ENCODE measurements at regions not wholly inside any gene's neighbourhood (a gene's known extent, or its start where the extent isn't known, plus 50 kb on each side); places are given as distances from the start of the nearest gene placed in this dataset.
"Not testable (repeated sequence)": the region's sequence is repeated elsewhere in the genome, so short reads cannot be mapped to it uniquely, and the experiment has no call there.

DNA sequence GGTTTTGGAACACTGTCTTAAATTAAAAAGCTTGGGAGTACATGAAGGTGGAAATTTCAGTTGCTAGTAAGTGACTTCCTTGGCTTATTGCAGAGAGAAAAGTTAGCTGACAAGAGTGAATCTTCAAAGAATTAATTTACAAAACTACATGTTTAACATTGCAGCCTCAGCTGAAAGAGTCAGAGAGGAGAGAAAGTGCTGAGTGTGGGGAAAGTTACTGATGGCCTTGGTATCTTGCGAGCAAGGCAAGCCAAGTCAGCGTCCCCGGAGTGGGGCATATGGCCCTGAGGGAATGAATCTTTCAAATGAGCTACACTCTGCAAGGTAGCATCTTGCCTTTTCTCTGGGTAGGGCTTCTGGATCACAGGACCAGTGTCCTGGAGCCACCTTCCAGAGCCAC, 131.3 kb downstream of the LPIN1 start:
- DNase-seq: no peak

- DNase-seq: not testable (repeated sequence)
These were observed 138.8 kb downstream of the LPIN1 start for GRCh38 chr2:11885253-11885652.

- not testable (repeated sequence) for DNase-seq
These were observed 140.5 kb downstream of the LPIN1 start for GRCh38 chr2:11886899-11887298.

DNA sequence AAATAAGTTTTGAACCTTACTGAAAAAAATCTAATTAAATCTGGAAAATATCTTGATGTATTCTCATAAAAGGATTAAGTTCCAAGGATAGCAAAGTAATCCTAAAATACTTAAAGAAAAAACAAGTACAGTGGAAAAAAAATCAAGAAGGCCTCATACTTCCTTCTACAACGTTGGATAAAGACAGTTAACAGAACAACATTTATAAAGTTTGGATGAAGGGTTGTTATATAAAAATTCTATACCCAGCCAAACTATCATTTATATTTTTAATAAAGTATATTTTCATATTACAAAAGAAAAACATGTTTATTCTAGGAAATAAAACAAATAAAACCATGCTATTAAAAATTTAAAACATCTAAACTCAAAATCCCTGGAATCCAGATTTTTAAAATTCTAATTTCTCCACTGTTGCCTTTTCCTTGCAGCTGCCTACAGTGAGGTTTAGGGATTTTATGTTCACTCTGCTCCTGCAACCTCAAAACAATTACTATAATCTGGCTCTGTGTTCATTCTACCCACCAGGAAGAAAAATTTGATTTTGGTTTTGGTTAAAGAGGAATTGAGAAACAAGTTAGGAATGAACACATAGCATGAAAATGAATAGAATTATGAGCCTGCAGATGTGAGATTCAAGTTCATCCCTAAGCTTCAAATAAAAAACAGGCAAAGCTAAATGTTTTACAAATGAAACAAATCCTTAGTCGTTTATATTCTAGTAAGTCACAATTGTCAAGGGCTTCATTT, 142.8 kb downstream of the LPIN1 start:
- no peak for DNase-seq

DNA sequence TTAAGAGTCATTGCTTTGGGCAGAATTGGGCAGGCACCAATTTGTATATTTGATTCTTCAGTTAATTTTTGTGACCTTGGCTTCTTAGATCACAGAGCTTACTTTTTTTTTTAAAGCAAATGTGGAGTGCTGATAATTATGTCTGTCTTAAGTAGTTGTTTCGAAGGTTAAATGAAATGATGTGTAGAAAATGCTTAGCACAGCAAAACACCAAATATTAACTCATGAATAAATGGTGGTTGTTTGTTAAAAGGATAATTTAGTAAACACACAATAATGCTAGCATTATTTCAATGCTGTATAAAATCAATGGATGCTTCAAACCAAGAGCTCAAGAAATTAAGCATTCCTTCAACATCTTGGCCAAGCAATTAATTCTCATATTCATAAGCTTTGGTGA, 143.4 kb downstream of the LPIN1 start:
- DNase-seq: no peak

DNA sequence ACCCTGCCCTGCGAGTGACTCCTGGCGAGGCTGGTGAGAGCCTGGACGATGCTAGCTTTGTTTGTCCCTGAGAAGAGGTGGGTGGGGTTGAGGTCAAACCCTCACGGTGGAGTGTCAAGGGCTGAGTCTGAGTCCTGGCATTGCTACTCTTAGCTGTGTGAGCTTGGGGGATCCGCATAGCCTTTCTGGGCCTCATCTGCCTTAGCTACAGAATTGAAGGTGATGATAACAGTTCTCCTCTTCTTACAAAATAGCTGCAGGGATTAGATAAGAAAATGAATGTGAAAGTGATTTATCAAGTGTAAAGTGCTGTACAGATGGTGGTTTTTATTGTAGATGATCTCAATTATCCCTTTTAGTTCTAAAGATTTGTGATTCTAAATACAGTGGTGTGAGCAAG, 144.6 kb downstream of the LPIN1 start:
- no peak for DNase-seq

DNA sequence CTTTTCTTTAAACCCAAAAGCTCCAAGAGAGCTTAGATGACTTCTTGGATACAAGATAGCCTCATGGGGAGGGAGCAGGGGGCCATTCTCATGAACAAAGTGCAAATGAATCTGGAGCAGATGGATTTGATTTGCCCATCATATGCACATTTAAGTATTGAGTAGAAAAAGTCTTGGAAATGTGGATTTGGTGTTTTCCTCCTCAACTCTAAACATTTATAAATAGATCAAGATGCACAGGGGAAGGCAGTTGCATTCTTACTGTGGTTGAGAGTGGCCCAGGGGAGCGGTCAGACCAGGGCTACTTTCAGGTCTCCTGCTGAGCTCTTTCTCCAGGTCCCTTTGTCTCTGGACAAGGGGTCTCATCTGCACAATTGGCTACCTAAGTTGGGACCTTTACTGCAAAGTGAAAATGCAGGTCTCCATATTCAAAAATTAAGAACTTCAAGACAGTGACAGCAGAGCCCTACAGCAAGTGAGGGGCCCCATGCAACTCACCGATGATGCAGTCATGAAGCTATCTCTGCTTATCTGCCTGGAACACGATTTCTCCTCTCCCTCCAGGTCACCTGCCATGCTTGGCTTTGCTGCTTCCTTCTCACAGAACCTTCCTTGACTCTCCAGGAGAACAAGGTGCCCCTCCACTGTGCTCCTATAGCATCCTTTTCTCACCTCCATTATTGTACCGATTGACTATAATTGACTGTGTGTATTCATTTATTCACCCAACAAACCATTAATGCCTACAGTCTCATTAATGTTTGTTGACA, 145.4 kb downstream of the LPIN1 start:
- no peak for DNase-seq

GRCh38 chr2:11896386-11896785, 150.0 kb downstream of the LPIN1 start:
- DNase-seq: no peak

DNA sequence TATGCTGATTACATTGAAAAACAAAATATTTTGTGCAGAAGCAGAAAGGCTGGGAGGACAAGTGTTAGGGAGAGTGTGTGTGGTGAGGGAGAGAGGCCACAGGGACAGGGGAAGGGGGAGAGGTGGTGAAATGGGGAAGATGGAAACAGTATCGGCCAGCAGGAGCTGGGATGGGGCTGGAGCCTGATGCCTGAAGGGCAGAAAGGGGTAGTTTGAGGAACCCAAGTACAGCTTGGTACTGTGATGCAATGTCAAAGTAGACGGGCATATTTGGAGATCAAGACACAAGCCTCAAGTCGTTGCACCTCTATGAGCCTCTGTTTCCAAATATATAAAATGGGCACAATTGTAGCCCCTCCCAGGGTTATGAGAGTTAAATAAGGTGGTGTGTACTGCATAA, 152.1 kb downstream of the LPIN1 start:
- DNase-seq: no peak

DNA sequence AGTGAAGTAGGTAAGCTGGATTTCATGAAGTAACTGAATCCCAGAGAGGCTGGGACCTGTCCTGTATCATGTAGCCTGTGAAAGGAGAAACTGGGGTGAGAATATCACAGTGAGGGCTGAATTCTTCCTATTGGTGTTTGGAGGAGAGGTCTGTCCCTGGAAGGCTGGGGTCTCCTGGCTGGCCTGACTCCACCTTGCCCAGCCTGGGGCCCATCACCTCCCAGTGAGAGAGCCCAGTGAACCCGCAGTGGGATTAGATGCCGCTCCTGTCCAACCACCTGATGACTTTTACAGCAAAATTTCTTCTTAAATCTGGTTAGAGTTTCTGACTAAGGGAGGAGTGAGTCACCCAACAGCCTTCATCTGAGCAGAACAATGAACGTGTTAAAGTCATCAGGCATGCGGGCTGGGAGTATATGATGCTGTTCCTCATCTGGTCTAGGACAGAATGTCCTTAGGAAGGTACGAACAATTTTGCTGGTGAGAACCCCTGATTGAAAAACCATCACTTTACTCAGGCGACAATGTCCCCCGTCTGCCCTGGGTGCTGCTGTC, 152.9 kb downstream of the LPIN1 start:
- no peak for DNase-seq

DNA sequence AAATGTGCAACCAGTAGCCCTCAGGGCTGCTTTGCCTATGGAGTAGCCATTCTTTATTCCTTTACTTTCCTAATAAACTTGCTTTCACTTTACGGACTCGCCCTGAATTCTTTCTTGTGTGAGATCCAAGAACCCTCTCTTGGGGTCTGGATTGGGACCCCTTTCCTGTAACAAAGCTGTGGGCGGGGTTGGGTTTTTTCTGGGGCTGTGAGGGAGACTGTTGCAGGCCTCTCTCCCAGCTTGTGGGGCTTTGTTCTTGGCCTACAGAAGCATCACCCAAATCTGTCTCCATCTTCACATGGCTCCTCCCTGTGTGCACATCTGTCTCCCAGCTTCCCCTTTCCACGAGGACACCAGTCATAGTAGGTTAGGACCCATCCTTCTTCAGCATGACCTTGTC, 154.5 kb downstream of the LPIN1 start:
- DNase-seq: not testable (repeated sequence)

- no peak for DNase-seq
These were observed 155.1 kb downstream of the LPIN1 start for GRCh38 chr2:11901351-11902069.

DNA sequence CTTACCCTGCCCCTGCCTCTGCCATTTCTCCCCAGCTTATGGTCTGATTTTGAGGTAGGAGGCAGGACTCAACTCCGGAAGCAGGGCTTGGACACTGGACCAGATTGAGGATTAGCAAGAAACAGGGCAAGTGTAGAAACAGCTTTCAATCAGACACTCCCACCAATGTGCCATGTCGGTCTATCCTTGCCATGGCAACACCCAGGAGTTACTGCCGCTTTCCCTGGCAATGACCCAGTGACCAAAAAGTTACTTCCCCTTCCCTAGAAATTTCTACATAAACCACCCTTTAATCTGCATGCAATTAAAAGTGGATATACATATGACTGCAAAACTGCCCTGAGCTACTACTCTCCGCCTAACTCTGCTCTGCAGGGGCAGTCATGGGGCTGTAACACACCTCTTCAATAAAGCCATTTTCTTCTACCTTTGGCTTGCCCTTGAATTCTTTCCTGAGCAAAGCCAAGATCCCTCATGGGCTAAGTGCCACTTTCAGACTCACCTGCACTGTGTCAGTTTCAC, 156.7 kb downstream of the LPIN1 start:
- no peak for DNase-seq

GRCh38 chr2:11904029-11904428, 157.6 kb downstream of the LPIN1 start:
- DNase-seq: no peak

GRCh38 chr2:11904941-11905340, 158.5 kb downstream of the LPIN1 start:
- no peak for DNase-seq

DNA sequence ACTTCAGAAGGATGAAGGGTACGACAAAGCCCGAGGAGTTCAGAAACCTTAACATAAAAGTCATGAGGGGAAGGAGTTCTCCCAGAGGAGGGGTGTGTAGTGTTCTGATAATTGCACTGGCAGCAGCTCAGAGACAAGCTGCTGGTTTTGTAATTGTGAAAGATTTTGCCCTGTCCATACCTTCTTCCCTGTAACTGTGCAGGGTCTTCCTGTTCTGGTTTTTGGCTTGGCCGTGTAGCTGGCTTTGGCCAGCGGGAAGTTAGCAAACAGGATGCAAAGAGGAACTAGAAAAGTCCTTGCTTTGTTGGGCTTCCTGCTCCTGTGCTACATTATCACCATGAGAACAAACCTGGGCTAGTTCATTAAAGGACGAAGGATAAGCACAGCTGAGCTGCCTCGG, 160.8 kb downstream of the LPIN1 start:
- DNase-seq: no peak

DNA sequence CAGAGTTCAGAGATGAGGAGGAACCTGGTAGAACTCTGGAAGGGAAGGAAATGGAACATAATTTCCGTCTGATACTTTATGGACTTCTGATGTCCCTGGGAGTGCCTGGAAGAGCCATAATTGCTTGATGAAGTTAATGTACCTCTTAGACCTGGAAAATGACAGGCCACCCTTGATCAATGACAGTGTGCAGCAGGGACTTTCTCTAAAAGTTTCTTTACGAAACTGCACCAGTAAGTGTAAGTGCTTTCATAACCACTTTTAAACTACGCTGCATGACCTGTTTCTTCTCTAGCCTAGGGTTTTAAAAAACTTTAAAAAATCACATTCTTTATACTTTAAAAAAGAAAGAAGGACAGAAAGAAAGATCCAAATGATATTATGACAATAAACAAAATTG, 164.5 kb downstream of the LPIN1 start:
- no peak for DNase-seq

GRCh38 chr2:11912980-11913379, 166.5 kb downstream of the LPIN1 start:
- no peak for DNase-seq

DNA sequence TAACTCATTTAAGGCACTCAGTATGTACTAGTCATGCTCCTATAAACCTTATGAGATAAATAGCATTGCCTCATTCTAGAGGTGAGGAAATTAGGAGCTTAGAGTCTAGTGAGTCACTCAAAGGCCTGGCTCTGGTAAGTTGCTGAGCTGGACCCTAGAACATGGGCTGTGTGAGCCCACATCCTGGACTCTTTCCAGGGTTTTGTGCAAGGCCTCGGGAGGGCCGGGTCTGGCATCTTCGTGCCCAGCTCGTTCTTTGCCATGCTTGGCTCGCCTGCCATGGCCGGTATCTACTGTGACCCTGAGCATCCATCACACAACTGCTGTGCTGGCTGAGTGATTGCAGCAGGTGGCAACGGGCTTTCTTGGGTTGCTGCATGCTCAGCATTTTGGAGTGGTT, 168.0 kb downstream of the LPIN1 start:
- DNase-seq: no peak

GRCh38 chr2:11915650-11916049, 169.2 kb downstream of the LPIN1 start:
- DNase-seq: no peak

- DNase-seq: no peak
These were observed 173.5 kb downstream of the LPIN1 start for GRCh38 chr2:11919953-11920352.

DNA sequence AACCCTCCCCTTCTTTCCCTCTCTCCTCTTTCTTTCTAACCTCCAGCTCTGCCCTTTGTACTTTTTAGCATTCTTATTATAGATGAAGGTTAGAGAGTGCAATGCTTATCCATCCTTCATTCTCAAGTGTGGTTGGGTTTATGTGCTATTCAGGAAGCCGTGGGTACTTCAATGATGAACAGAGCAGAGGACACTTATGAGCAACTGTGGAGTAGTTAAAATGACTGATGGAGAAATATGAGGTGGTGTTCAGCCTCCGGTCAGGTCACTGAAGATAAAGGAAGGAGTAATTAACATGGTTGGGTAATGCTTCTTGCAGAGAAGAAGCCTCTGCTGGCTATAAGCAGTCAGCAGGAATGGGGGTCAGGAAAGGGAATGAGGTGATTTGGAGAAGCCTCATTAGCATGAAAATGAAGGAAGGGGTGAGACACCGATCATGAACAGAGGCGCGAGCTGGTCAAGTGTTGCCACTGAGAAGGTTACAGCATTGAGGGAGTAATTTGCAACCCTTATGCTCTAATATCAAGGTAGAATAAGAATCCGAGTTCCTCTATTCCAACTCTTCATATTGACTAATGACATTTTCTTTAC, 174.7 kb downstream of the LPIN1 start:
- no peak for DNase-seq

DNA sequence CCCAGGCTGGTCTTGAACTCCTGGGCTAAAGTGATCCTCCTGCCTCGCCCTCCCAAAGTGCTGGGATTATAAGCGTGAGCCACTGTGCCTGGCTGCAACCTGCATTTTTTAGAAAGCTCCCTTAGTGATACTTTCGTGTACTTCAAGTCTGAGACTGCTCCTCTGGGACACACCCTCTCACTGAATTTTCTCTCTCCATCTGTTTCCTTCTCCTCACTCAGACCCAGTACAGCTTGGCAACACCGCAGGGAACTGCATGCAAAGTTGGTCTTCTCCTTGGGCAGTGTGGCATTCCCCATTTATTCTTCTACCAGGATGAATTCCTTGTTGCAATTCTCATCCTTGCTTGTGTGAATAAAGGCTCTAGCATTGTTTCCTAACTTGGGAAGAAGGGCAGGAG, 175.9 kb downstream of the LPIN1 start:
- DNase-seq: no peak
